BLaER1 treated with 17β-estradiol and CSF1 and Interleukin-3, amounts not matched to agents 10 nM and 100 nM (cell line): ENCODE measurements at regions not wholly inside any gene's neighbourhood (a gene's known extent, or its start where the extent isn't known, plus 50 kb on each side); places are given as distances from the start of the nearest gene placed in this dataset.

Experiments
- H3K27ac ChIP-seq, 11 experiments: shearing (Covaris generic); formaldehyde crosslinking; 2 replicates each; pipeline ENCODE4 v1.8.1; 2022
- H3K27me3 ChIP-seq, 11 experiments: shearing (Covaris generic); formaldehyde crosslinking; 2 replicates each; pipeline ENCODE4 v1.8.1; 2022
- H3K36me3 ChIP-seq, 11 experiments: shearing (Covaris generic); formaldehyde crosslinking; 2 replicates each; pipeline ENCODE4 v1.8.1; 2022
- H3K4me1 ChIP-seq, 10 experiments: shearing (Covaris generic); formaldehyde crosslinking; 2 replicates each; pipeline ENCODE4 v1.8.1; 2022
- H3K4me2 ChIP-seq, 11 experiments: shearing (Covaris generic); formaldehyde crosslinking; 2 replicates each; pipeline ENCODE4 v1.8.1; 2022
- H3K4me3 ChIP-seq, 10 experiments: shearing (Covaris generic); formaldehyde crosslinking; 2 replicates each; pipeline ENCODE4 v1.8.1; 2022
- H3K9ac ChIP-seq, 11 experiments: shearing (Covaris generic); formaldehyde crosslinking; 2 replicates each; pipeline ENCODE4 v1.8.1; 2022
- H3K9me3 ChIP-seq, 11 experiments: shearing (Covaris generic); formaldehyde crosslinking; replicated peaks in 1 of 11; 2 replicates each; pipeline ENCODE4 v1.8.1; 2022
- H4K20me1 ChIP-seq, 11 experiments: shearing (Covaris generic); formaldehyde crosslinking; 2 replicates each; pipeline ENCODE4 v1.8.1; 2022
- Cebpa-rat ChIP-seq, 11 experiments: shearing (Covaris generic); IDR thresholded peaks; 2 replicates each; pipeline ENCODE4 v1.8.1; 2022

GRCh38 chr2:120493231-120493630 lies 147.3 kb downstream of the INHBB start:
- TF ChIP-seq Cebpa-rat (IDR thresholded peaks at IDR 0.05), result no peak
- H3K4me2 ChIP-seq, result peak overlapping the region in 8 of 11 experiments; percentile 27 to 72 (median 56); a peak in 13 of 22 replicates
- H3K27ac ChIP-seq, result no peak overlapping the region

GRCh38 chr2:120494446-120494845 lies 148.5 kb downstream of the INHBB start:
- H3K4me3 ChIP-seq, result no peak overlapping the region
- TF ChIP-seq Cebpa-rat (IDR thresholded peaks at IDR 0.05), result no peak
- H3K27ac ChIP-seq, result no peak overlapping the region
- no peaks in the 10 kb centered on the region for H4K20me1 ChIP-seq
- no peaks in the 10 kb centered on the region for H3K36me3 ChIP-seq
- H3K27me3 ChIP-seq, result no peaks in the 10 kb centered on the region
- H3K4me1 ChIP-seq, result peaks cover 29 to 70% (median 49%) of the 10 kb centered on the region in 10 experiments
- H3K9ac ChIP-seq, result no peak overlapping the region
- H3K9me3 ChIP-seq, result peaks cover 0 to 8% (median 0%) of the 10 kb centered on the region in 11 experiments; a peak in 1 of 22 replicates
- H3K4me2 ChIP-seq, result peak overlapping the region in 6 of 11 experiments; percentile 0 to 72 (median 8); a peak in 6 of 22 replicates

More at GRCh38 chr2:120493231-120493630, 147.3 kb downstream of the INHBB start:
- peaks cover 17 to 68% (median 40%) of the 10 kb centered on the region in 10 experiments for H3K4me1 ChIP-seq
- H4K20me1 ChIP-seq, result no peaks in the 10 kb centered on the region
- H3K27me3 ChIP-seq, result no peaks in the 10 kb centered on the region
- H3K9ac ChIP-seq, result 0 out of 22 replicates have a peak overlapping the region, but pooled peaks of 1 of the 11 experiments have one; percentile 1
- no peak overlapping the region for H3K4me3 ChIP-seq
- H3K36me3 ChIP-seq, result no peaks in the 10 kb centered on the region
- peaks cover 0 to 8% (median 0%) of the 10 kb centered on the region in 11 experiments; a peak in 1 of 22 replicates for H3K9me3 ChIP-seq

GRCh38 chr2:120495586-120495985 lies 149.7 kb downstream of the INHBB start:
- Histone ChIP-seq H3K4me1 (peaks cover 31 to 81% (median 55%) of the 10 kb centered on the region in 10 experiments), H4K20me1 (no peaks in the 10 kb centered on the region), H3K9me3 (peaks cover 0 to 8% (median 0%) of the 10 kb centered on the region in 11 experiments; a peak in 1 of 22 replicates), H3K27me3 (no peaks in the 10 kb centered on the region), H3K4me3 (no peak overlapping the region), H3K36me3 (no peaks in the 10 kb centered on the region), H3K27ac (no peak overlapping the region), H3K9ac (no peak overlapping the region), H3K4me2 (peak overlapping the region in 6 of 11 experiments; percentile 20 to 87 (median 82); a peak in 8 of 22 replicates)
- no peak for TF ChIP-seq Cebpa-rat (IDR thresholded peaks at IDR 0.05)

- Histone ChIP-seq H3K4me2 (peak overlapping the region in 10 of 11 experiments; percentile 74 to 89 (median 85); a peak in 17 of 22 replicates), H3K27ac (no peak overlapping the region), H4K20me1 (no peaks in the 10 kb centered on the region)
Observed at GRCh38 chr2:120496235-120496634, 150.3 kb downstream of the INHBB start.

GRCh38 chr2:120496759-120497158 lies 150.8 kb downstream of the INHBB start:
- Histone ChIP-seq H3K27ac (peak overlapping the region in 3 of 11 experiments; percentile 35 to 53 (median 45); a peak in 3 of 22 replicates), H3K9ac (no peak overlapping the region), H3K36me3 (no peaks in the 10 kb centered on the region), H3K4me3 (no peak overlapping the region), H3K27me3 (no peaks in the 10 kb centered on the region), H3K4me2 (peak overlapping the region; percentile 74 to 91 (median 86)), H4K20me1 (no peaks in the 10 kb centered on the region), H3K4me1 (peaks cover 31 to 87% (median 55%) of the 10 kb centered on the region in 10 experiments), H3K9me3 (no peaks in the 10 kb centered on the region)
- TF ChIP-seq Cebpa-rat (IDR thresholded peaks at IDR 0.05), result no peak

More at GRCh38 chr2:120496235-120496634, 150.3 kb downstream of the INHBB start:
- Histone ChIP-seq H3K9me3 (peaks cover 0 to 5% (median 0%) of the 10 kb centered on the region in 11 experiments; a peak in 1 of 22 replicates), H3K4me3 (no peak overlapping the region), H3K36me3 (no peaks in the 10 kb centered on the region), H3K27me3 (no peaks in the 10 kb centered on the region), H3K9ac (no peak overlapping the region), H3K4me1 (peaks cover 31 to 84% (median 55%) of the 10 kb centered on the region in 10 experiments)
- no peak for TF ChIP-seq Cebpa-rat (IDR thresholded peaks at IDR 0.05)

GRCh38 chr2:120497261-120497977 lies 151.5 kb downstream of the INHBB start:
- Histone ChIP-seq H3K4me3 (0 out of 20 replicates have a peak overlapping the region, but pooled peaks of 1 of the 10 experiments have one; percentile 14), H3K27ac (peak overlapping the region in 8 of 11 experiments; percentile 12 to 61 (median 48); a peak in 12 of 22 replicates), H4K20me1 (no peaks in the 10 kb centered on the region), H3K9me3 (no peaks in the 10 kb centered on the region), H3K36me3 (no peaks in the 10 kb centered on the region), H3K9ac (peak overlapping the region in 3 of 11 experiments; percentile 18 to 42 (median 36); a peak in 3 of 22 replicates), H3K4me2 (peak overlapping the region; percentile 74 to 91 (median 86)), H3K4me1 (peaks cover 31 to 87% (median 55%) of the 10 kb centered on the region in 10 experiments), H3K27me3 (no peaks in the 10 kb centered on the region)
- no peak for TF ChIP-seq Cebpa-rat (IDR thresholded peaks at IDR 0.05)

- Histone ChIP-seq H3K4me2 (peak overlapping the region; percentile 74 to 91 (median 86)), H3K27ac (peak overlapping the region in 10 of 11 experiments; percentile 20 to 65 (median 49); a peak in 17 of 22 replicates), H3K27me3 (no peaks in the 10 kb centered on the region), H3K36me3 (no peaks in the 10 kb centered on the region), H4K20me1 (no peaks in the 10 kb centered on the region), H3K9me3 (no peaks in the 10 kb centered on the region), H3K4me3 (no peak overlapping the region), H3K4me1 (peaks cover 31 to 82% (median 53%) of the 10 kb centered on the region in 10 experiments), H3K9ac (peak overlapping the region in 4 of 11 experiments; percentile 21 to 39 (median 36); a peak in 4 of 22 replicates)
- 0 out of 22 replicates have a peak, but pooled peaks of 1 of the 11 experiments have one; percentile 19 for TF ChIP-seq Cebpa-rat (IDR thresholded peaks at IDR 0.05)
Observed at GRCh38 chr2:120498121-120498520, 152.2 kb downstream of the INHBB start.

GRCh38 chr2:120498576-120499394 lies 152.8 kb downstream of the INHBB start:
- no peaks in the 10 kb centered on the region for H3K9me3 ChIP-seq
- no peak for TF ChIP-seq Cebpa-rat (IDR thresholded peaks at IDR 0.05)
- no peaks in the 10 kb centered on the region for H4K20me1 ChIP-seq
- H3K4me2 ChIP-seq, result peak overlapping the region; percentile 74 to 91 (median 86)
- H3K4me1 ChIP-seq, result peaks cover 31 to 75% (median 48%) of the 10 kb centered on the region in 10 experiments
- H3K4me3 ChIP-seq, result peak overlapping the region in 1 of 10 experiments; percentile 19; a peak in 1 of 20 replicates
- H3K27me3 ChIP-seq, result no peaks in the 10 kb centered on the region
- no peaks in the 10 kb centered on the region for H3K36me3 ChIP-seq
- H3K9ac ChIP-seq, result peak overlapping the region in 4 of 11 experiments; percentile 21 to 39 (median 34); a peak in 3 of 22 replicates
- peak overlapping the region in 10 of 11 experiments; percentile 20 to 65 (median 42); a peak in 17 of 22 replicates for H3K27ac ChIP-seq
